MM.1S (cell line): ENCODE measurements at regions not wholly inside any gene's neighbourhood (a gene's known extent, or its start where the extent isn't known, plus 50 kb on each side); places are given as distances from the start of the nearest gene placed in this dataset.

Experiments
- EZH2 ChIP-seq: fragments of 300-600 bp; sonication (generic); optimal IDR thresholded peaks from 2 replicates; pipeline ENCODE3; 2017; ENCODE audit warnings: low read depth, mild to moderate bottlenecking, antibody characterized with exemption, low read length, mixed read lengths
- EZH2phosphoT487 ChIP-seq: fragments of 300-600 bp; sonication (generic); IDR thresholded peaks from 2 replicates; pipeline ENCODE4 v1.6.1; 2018; ENCODE audit warnings: antibody characterized with exemption, low read length
- TF ChIP-seq, protein P1 (sequence below): fragments of 300-600 bp; sonication (generic); IDR thresholded peaks from 2 replicates; pipeline ENCODE4 v1.5.1; 2016; ENCODE audit warnings: antibody characterized with exemption, low read length, mixed read lengths

DNA sequence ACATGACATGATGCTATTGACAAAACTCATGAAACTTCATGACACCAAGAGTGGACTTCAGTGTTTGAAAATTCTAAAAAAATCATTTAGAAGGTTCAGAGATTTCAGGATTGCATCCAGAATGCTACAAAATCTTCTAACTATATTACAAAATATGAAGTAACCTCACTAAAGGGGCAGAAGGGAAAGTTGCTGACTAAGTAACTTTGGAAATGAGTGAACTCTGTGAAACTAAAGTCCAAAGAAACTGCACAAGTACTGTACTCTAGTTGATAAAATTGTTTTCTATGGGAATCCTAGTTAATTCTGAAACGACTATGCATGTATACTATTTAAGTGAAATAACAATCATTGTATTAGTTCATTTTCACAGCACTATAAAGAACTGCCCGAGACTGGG, 184.4 kb downstream of the LYPLAL1 start:
- TF ChIP-seq, protein P1, sequence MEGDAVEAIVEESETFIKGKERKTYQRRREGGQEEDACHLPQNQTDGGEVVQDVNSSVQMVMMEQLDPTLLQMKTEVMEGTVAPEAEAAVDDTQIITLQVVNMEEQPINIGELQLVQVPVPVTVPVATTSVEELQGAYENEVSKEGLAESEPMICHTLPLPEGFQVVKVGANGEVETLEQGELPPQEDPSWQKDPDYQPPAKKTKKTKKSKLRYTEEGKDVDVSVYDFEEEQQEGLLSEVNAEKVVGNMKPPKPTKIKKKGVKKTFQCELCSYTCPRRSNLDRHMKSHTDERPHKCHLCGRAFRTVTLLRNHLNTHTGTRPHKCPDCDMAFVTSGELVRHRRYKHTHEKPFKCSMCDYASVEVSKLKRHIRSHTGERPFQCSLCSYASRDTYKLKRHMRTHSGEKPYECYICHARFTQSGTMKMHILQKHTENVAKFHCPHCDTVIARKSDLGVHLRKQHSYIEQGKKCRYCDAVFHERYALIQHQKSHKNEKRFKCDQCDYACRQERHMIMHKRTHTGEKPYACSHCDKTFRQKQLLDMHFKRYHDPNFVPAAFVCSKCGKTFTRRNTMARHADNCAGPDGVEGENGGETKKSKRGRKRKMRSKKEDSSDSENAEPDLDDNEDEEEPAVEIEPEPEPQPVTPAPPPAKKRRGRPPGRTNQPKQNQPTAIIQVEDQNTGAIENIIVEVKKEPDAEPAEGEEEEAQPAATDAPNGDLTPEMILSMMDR = no peak
- TF ChIP-seq EZH2 (no peak), EZH2phosphoT487 (no peak)
